GM12878 (cell line): ENCODE measurements at regions not wholly inside any gene's neighbourhood (a gene's known extent, or its start where the extent isn't known, plus 50 kb on each side); places are given as distances from the start of the nearest gene placed in this dataset.

ENCODE experiments used
- ATAC-seq: fragments of 200-7000 bp; cut with Tn5 transposase; 3 replicates; pipeline ENCODE4 v1.9.1; 2020; ENCODE audit warnings: mild to moderate bottlenecking, moderate library complexity
- BruUV-seq: library from RNA; stranded (reverse); fragments of 400-500 nt; replicated peaks from 2 replicates; lab custom pipeline; 2021; lab: Mats Ljungman, UMichigan
- CTCF ChIA-PET: fragments of 300-600 bp; sonication (Branson Sonifier 250); formaldehyde crosslinking; extraction: SDS; loops from one replicate; lab custom pipeline; 2021; ENCODE audit warnings: inconsistent platforms; lab: Yijun Ruan, JAX
- POLR2A ChIA-PET: fragments of 350-600 bp; formaldehyde crosslinking; extraction: SDS; loops from one replicate; lab custom pipeline; 2021; ENCODE audit warnings: inconsistent platforms; lab: Charles Lee
- RAD21 ChIA-PET: fragments of 300-600 bp; sonication (Branson Sonifier 250); formaldehyde crosslinking; loops from one replicate; lab custom pipeline; 2023; ENCODE audit warnings: antibody characterized with exemption; ENCODE audit not compliant: unreplicated experiment; lab: Charles Lee
- SMC1A ChIA-PET: fragments of 300-600 bp; sonication (Branson Sonifier 250); formaldehyde crosslinking; loops from one replicate; lab custom pipeline; 2023; ENCODE audit not compliant: unreplicated experiment, uncharacterized antibody; lab: Charles Lee
- DNase-seq: peaks from one replicate; pipeline ENCODE4 v3.0.0-alpha.2; 2011; ENCODE audit warnings: low read depth, low spot score
- FAIRE-seq: peaks from 3 replicates; lab custom pipeline; 2011; peaks lifted over from hg19 to GRCh38; lab: Jason Lieb, UNC
- H2AFZ ChIP-seq: 2 replicates; pipeline ENCODE4 v1.6.0; 2011; ENCODE audit warnings: low read depth, low read length, control low read depth; ENCODE audit not compliant: control insufficient read depth
- H3K27ac ChIP-seq: 2 replicates; pipeline ENCODE4 v1.5.1; 2011; ENCODE audit warnings: control low read depth; ENCODE audit not compliant: control insufficient read depth, insufficient read depth
- H3K27me3 ChIP-seq, 2 experiments: replicated peaks in 1 of 2; 2 replicates each; pipeline versions ENCODE4 v1.6.0 to v1.6.1; 2011; ENCODE audit warnings: low read length in 1 of 2; ENCODE audit not compliant: control insufficient read depth in 2 of 2, insufficient read depth in 2 of 2
- H3K36me3 ChIP-seq, 2 experiments: 2 replicates each; pipeline ENCODE4 v1.5.1; 2011; ENCODE audit warnings: low read length in 1 of 2; ENCODE audit not compliant: control insufficient read depth in 2 of 2, insufficient read depth in 2 of 2
- H3K4me1 ChIP-seq: 2 replicates; pipeline ENCODE4 v1.6.1; 2011; ENCODE audit warnings: mild to moderate bottlenecking, low read length, moderate library complexity, mixed read lengths; ENCODE audit not compliant: control insufficient read depth, insufficient read depth
- H3K4me2 ChIP-seq: 2 replicates; pipeline ENCODE4 v1.6.0; 2011; ENCODE audit warnings: control low read depth; ENCODE audit not compliant: control insufficient read depth, insufficient read depth
- H3K4me3 ChIP-seq: fragments of 200-600 bp; sonication (generic); 2 replicates; pipeline ENCODE4 v1.5.1; 2016
- H3K79me2 ChIP-seq: 2 replicates; pipeline ENCODE4 v1.6.0; 2011; ENCODE audit warnings: low read length; ENCODE audit not compliant: control insufficient read depth, insufficient read depth
- H3K9ac ChIP-seq: 2 replicates; pipeline ENCODE4 v1.8.0; 2011; ENCODE audit warnings: low read length, control low read depth, mixed read lengths; ENCODE audit not compliant: control insufficient read depth, insufficient read depth
- H3K9me3 ChIP-seq: replicated peaks from 3 replicates; pipeline ENCODE4 v1.5.1; 2011; ENCODE audit warnings: mild to moderate bottlenecking, low read length; ENCODE audit not compliant: control insufficient read depth, insufficient read depth
- H4K20me1 ChIP-seq: 2 replicates; pipeline ENCODE4 v1.6.0; 2011; ENCODE audit not compliant: control insufficient read depth, insufficient read depth
- E4F1 ChIP-seq: fragments of 450-650 bp; IDR thresholded peaks from 2 replicates; pipeline ENCODE4 v1.6.1; 2018; ENCODE audit warnings: borderline replicate concordance, mild to moderate bottlenecking; ENCODE audit not compliant: partially characterized antibody
- FOS ChIP-seq: IDR thresholded peaks from 3 replicates; pipeline ENCODE4 v1.6.1; 2011; ENCODE audit warnings: borderline replicate concordance; ENCODE audit not compliant: insufficient read length; ENCODE audit errors: extremely low read depth
- HDGF ChIP-seq: fragments of 450-650 bp; IDR thresholded peaks from 2 replicates; pipeline ENCODE4 v1.6.1; 2016; ENCODE audit warnings: antibody characterized with exemption
- MYB ChIP-seq: fragments of 150-350 bp; IDR thresholded peaks from 2 replicates; pipeline ENCODE4 v1.6.1; 2014; ENCODE audit warnings: mild to moderate bottlenecking, low read depth, low read length, borderline replicate concordance
- NFYB ChIP-seq: IDR thresholded peaks from 2 replicates; pipeline ENCODE4 v1.6.1; 2011; ENCODE audit warnings: low read depth, mild to moderate bottlenecking, low read length, improper control_type of control experiment, moderate library complexity; ENCODE audit not compliant: insufficient read depth
- SMAD1 ChIP-seq: fragments of 450-650 bp; IDR thresholded peaks from 2 replicates; pipeline ENCODE4 v1.6.1; 2018; ENCODE audit warnings: mild to moderate bottlenecking, low read depth; ENCODE audit not compliant: partially characterized antibody
- SREBF1 ChIP-seq: IDR thresholded peaks from 2 replicates; pipeline ENCODE4 v1.6.1; 2012; ENCODE audit warnings: mild to moderate bottlenecking, low read length
- SREBF2 ChIP-seq: IDR thresholded peaks from 2 replicates; pipeline ENCODE4 v1.6.1; 2012; ENCODE audit warnings: mild to moderate bottlenecking, low read length
- SUZ12 ChIP-seq: fragments of 200-600 bp; sonication (generic); IDR thresholded peaks from one replicate; pipeline ENCODE4 v1.6.1; 2018; ENCODE audit warnings: antibody characterized with exemption, mild to moderate bottlenecking; ENCODE audit not compliant: unreplicated experiment
- ZNF24 ChIP-seq: fragments of 450-650 bp; IDR thresholded peaks from 2 replicates; pipeline ENCODE4 v1.6.1; 2017; ENCODE audit warnings: antibody characterized with exemption, mild to moderate bottlenecking
- WGBS: methylation state at CpG from one replicate; pipeline ENCODE4 v1.1.6; 2016; ENCODE audit warnings: low lambda C conversion rate; ENCODE audit not compliant: insufficient replicate concordance, insufficient coverage; ENCODE audit errors: missing lambda C conversion rate; 5-methylcytosine and 5-hydroxymethylcytosine counted together
- in situ Hi-C: fragments of 300-500 bp; cut with MboI; formaldehyde crosslinking; loops from 9 replicates; pipeline ENCODE4 v1.14.3; 2018; ENCODE audit warnings: mixed read lengths
- intact Hi-C: fragments of 100-400 bp; cut with micrococcal nuclease; formaldehyde crosslinking; loops from one replicate; pipeline ENCODE4 v1.14.2; 2022; ENCODE audit not compliant: unreplicated experiment
- TF ChIP-seq, protein P1 (sequence below): fragments of 450-650 bp; formaldehyde crosslinking; IDR thresholded peaks from 2 replicates; pipeline ENCODE4 v1.4.0; 2022; ENCODE audit warnings: mild to moderate bottlenecking, moderate library complexity

GRCh38 chr10:30792025-30792424, 162.5 kb upstream of the LYZL2 start:
- no peak for ATAC-seq
- intact Hi-C loops, result no loop called here

GRCh38 chr10:30791197-30791611, 161.7 kb upstream of the LYZL2 start:
- ChIA-PET RAD21 (no interaction called here), CTCF (no interaction called here), SMC1A (no interaction called here), POLR2A (no interaction called here)
- no peak for ATAC-seq
- Histone ChIP-seq H4K20me1 (no peaks in the 10 kb centered on the region), H3K9me3 (no peaks in the 10 kb centered on the region), H3K36me3 (no peaks in the 10 kb centered on the region), H3K4me3 (no peak overlapping the region), H3K27me3 (no peaks in the 10 kb centered on the region), H3K4me1 (no peaks in the 10 kb centered on the region), H3K9ac (no peak overlapping the region), H3K27ac (no peak overlapping the region), H2AFZ (no peak overlapping the region), H3K4me2 (no peak overlapping the region), H3K79me2 (no peaks in the 10 kb centered on the region)
- no TSS peak for BruUV-seq
- in situ Hi-C loops, result no loop called here
- intact Hi-C loops, result no loop called here
- 33% methylated on average over 5 of the region's 5 CpGs for WGBS
- no peak for DNase-seq
- no peak for FAIRE-seq
- TF ChIP-seq E4F1 (no peak), FOS (no peak), MYB (no peak), SREBF1 (no peak), SREBF2 (no peak)
- TF ChIP-seq, protein P1, sequence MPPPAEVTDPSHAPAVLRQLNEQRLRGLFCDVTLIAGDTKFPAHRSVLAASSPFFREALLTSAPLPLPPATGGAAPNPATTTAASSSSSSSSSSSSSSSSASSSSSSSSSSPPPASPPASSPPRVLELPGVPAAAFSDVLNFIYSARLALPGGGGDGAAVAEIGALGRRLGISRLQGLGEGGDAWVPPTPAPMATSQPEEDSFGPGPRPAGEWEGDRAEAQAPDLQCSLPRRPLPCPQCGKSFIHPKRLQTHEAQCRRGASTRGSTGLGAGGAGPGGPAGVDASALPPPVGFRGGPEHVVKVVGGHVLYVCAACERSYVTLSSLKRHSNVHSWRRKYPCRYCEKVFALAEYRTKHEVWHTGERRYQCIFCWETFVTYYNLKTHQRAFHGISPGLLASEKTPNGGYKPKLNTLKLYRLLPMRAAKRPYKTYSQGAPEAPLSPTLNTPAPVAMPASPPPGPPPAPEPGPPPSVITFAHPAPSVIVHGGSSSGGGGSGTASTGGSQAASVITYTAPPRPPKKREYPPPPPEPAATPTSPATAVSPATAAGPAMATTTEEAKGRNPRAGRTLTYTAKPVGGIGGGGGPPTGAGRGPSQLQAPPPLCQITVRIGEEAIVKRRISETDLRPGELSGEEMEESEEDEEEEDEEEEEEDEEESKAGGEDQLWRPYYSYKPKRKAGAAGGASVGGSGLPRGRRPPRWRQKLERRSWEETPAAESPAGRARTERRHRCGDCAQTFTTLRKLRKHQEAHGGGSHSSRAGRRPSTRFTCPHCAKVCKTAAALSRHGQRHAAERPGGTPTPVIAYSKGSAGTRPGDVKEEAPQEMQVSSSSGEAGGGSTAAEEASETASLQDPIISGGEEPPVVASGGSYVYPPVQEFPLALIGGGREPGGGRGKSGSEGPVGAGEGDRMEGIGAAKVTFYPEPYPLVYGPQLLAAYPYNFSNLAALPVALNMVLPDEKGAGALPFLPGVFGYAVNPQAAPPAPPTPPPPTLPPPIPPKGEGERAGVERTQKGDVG (CRISPR knock-in tag), result no peak

More at GRCh38 chr10:30792025-30792424, 162.5 kb upstream of the LYZL2 start:
- RAD21 ChIA-PET, result no interaction called here
- H3K36me3 ChIP-seq, result no peaks in the 10 kb centered on the region
- H3K27me3 ChIP-seq, result no peaks in the 10 kb centered on the region
- POLR2A ChIA-PET, result no interaction called here
- H3K4me2 ChIP-seq, result no peak overlapping the region
- CTCF ChIA-PET, result no interaction called here
- no peaks in the 10 kb centered on the region for H3K4me1 ChIP-seq
- WGBS, result 6% methylated on average over 2 of the region's 2 CpGs
- SMC1A ChIA-PET, result no interaction called here
- no peak overlapping the region for H2AFZ ChIP-seq
- H3K4me3 ChIP-seq, result no peak overlapping the region
- FAIRE-seq, result no peak
- H4K20me1 ChIP-seq, result no peaks in the 10 kb centered on the region
- TF ChIP-seq NFYB (no peak), ZNF24 (no peak), HDGF (no peak), SUZ12 (no peak), SMAD1 (no peak)
- no peak for DNase-seq
- no peaks in the 10 kb centered on the region for H3K9me3 ChIP-seq
- in situ Hi-C loops, result no loop called here
- H3K27ac ChIP-seq, result no peak overlapping the region
- no peaks in the 10 kb centered on the region for H3K79me2 ChIP-seq
- BruUV-seq, result no TSS peak
- no peak overlapping the region for H3K9ac ChIP-seq
